ENCODE measurements at regions not wholly inside any gene's neighbourhood (a gene's known extent, or its start where the extent isn't known, plus 50 kb on each side); places are given as distances from the start of the nearest gene placed in this dataset.

DNA sequence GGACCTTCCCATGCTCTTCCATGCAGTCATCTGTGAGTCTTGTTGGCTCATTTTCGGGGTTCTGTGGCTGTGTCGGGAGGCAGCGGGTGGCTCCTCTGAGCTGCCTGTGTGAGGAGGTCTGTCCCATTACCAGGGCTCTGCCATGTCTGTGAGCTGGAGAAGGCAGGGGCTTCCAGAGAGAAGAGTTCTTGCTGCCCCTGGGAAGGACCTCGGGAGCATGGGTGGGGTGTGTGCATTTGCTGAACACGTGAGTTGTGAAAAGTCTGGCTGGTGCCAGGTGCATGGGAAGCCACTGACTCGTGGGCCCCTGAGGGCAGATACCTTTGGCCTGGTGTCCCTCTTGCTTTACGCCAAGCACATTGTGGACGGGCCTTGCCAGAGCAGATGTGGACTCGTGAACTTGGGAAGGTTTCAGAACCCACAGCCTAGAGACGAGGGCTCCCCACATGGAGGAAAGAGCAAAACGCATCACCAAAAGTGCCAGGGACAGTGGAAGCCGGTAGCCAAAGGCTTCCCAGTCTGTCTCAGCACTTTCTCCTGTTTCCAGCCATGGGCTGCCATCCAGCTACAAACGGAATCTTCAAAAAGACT, 1324.5 kb downstream of the BRD1 start:
- no peak for TF ChIP-seq POLR2AphosphoS5 (IDR thresholded peaks at IDR 0.05; ENCODE audit: borderline replicate concordance, low read depth, low read length)
- no peak for TF ChIP-seq EZH2 (IDR thresholded peaks at IDR 0.05)
